GM21723 (cell line): ENCODE measurements at regions not wholly inside any gene's neighbourhood (a gene's known extent, or its start where the extent isn't known, plus 50 kb on each side); places are given as distances from the start of the nearest gene placed in this dataset.

Experiments
- ATAC-seq: cut with Tn5 transposase; IDR thresholded peaks from one replicate; pipeline ENCODE4 v1.9.1; 2021; ENCODE audit warnings: mild to moderate bottlenecking, moderate library complexity; ENCODE audit not compliant: unreplicated experiment

GRCh38 chr5:73375191-73375545 is 73.4 kb downstream of the FOXD1 start:
- ATAC-seq: no peak

DNA sequence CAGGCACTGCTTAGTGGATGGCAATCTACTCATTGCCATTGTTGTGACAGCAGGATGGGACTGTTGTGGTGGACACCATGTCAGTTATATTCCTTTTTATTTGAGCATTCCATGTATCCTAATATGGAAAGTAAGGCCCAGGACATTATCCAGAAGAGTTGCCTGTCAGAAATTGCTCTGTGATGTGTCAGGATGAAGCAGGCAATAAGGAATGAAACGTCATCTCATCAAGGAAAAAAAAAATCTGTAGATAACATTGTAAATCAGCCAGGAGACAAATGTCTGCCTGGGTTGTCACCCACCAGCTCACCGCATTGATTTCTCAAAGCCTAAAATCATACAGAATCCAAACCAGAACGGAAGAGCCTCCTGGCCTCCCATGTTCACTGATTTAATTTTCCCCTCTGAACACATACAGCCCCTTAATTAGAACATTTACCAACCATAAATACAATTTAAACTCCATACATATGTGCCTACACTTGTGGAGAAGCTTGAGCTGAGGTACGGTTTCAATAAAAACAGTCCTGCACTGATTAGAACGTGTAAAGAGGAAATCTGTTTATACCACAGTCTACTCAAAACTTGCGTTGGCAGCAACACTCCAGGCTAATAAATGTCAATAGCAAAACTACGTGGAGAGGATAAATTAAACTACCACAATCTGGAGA is 73.9 kb downstream of the FOXD1 start:
- no peak for ATAC-seq

DNA sequence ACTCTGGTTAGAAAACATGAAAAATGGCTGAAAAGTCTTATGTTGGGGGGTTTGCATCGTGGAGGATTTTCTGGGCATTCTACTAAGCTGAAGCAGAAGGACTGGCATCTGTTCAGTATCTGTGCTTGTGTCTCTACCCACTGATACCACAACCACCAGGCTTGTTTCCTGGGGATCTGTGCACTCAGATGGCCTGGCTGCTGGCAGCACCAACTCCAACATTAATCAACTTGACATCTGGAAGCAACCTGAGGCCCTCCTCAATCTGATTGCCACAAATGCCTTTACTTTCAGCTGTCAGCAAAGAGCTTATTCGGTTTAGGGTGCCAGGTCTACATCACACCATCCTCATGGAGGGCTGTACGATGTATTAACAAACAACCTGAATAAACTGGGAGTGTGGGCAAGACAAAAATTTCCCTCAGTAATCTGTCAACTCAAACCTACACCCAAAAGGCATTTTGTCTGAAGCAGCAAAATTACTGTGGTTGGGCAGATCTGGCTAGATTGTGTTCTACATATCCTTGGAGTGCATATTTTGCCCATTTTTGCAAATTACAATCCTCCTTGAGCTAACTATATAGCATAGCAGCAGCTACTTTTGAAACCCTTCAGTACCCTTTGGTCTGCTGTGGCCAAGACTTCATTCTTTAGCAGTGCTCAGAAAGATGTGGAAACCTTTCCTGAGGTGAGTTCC is 74.6 kb downstream of the FOXD1 start:
- no peak for ATAC-seq

DNA sequence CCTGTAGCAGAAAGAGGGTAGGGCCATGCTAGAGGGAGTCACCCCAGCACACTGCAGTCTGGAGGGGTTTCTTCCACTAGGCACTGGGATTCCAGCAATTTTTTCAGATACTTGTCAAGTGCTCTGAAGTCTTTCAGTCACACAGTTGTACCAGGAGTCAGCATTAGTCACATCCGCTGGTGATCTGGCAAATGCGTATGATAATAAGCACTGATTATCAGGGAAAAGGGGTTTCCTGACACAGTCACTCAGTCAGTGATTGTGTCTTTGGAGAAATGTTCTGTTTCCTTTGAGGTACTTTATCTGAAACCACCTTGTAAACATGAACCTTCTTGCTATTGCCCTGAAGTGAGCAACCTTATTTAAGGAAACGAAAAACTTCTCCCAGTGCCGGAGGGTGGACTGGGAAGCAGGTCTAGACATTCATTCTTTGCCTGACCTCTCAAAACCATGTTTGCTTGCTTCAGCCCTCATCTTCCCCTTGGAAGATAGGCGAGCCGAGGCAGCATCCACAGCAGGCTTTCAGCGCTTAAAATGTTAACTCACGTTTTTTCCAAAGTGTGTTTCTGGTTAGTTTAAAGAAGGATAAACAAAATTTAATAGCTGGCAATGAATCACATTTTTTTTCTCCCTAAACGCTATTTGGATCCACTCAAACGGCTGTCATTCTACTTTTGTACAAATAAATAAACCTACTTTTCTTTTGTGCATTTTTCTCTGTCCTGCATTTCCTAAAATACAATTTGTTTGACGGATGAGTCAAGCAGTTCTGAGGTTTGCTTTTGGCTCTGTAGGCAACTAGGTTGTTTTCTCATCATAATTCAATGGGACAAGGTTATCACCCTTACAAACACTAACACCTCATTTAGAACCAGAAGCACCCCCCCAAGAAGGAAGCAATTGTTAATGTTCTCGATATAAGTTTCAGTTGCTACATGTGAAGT is 77.7 kb downstream of the FOXD1 start:
- ATAC-seq: no peak

DNA sequence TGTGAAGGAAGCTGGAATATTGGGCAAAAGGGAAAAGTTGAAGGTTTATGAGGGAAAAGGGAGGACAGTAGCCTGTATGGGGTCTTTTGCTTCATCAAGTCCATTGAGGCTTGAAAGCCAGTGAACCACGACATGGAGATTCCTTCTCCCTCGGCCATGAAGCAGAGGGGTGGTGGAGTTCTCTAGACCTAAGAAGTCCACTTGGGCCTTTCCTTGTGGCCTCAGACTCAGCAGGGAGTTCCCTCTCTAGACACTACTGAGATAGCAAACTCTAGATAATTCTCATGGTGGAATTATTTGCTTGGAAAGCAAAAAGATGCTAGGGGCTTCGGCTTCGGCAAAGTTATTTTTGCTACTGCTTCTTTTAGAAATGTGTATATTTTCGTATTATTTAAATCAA is 78.5 kb downstream of the FOXD1 start:
- no peak for ATAC-seq

- no peak for ATAC-seq
Observed at GRCh38 chr5:73369278-73369677, 79.3 kb downstream of the FOXD1 start.

DNA sequence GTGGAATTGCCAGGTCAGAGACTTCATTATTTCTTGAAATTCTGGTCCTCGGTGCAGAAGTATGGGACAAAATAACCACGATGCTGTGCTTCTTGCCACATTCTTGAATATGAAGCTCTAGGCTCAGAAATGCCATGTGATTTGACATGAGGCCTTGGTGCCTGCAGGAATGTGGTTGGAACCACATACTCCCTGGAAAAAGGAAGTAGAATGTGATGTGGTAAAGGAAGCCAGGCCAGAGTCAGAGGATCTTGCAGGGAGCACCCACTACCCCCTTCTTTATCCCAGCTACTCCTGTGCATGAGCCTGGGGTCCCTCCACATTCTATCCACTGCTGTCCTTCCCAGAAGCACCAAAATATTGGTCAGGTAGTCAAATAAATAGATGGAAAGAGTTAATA is 80.9 kb downstream of the FOXD1 start:
- no peak for ATAC-seq

GRCh38 chr5:73365990-73366667 is 82.4 kb downstream of the FOXD1 start:
- no peak for ATAC-seq

DNA sequence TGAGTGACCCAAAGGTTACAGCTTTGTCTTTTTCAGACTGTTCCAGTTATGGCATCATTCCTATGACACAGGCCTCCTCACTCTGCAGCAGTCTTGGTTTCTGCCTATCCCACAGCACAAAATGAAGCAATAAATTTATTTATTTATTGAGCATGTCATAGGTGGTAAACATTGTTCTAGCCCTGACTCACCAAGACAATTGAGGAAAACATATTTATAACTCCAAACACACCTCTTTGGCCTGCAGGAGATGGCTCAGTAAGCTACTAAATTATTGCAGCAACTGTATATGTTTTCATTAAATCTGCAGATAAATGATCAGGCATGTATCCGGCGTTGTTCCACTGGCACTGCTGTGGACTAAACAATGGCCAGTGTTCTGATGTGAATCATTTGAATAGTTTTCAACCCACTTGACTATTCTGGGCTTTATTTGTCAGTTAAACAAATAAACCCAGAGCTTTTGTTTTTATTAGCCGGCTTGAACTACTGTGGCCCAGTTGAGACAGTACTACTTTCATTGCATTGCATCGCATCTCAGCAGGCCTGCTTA is 83.2 kb downstream of the FOXD1 start:
- ATAC-seq: no peak

- no peak for ATAC-seq
Observed at GRCh38 chr5:73363911-73364730, 84.5 kb downstream of the FOXD1 start.

- no peak for ATAC-seq
Observed at GRCh38 chr5:73359395-73359794, 89.2 kb downstream of the FOXD1 start.

DNA sequence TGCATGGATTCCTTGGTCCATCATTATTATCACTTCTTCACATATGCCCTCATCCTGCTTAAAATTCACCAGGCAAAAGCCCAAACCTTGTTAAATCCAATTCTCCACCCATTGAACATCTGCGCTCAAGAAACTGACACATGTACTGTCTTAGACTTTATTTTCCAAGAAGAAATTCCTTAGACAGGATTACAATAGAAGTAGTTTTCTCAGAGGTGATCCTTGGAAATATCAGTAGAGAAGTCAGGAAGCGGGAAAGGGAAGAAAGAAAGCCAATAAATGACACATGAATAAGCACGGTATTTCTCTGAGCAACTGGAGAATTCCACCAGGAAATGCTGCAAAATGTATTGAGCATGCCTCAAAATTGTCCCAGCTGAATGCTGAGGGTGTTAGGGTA is 90.2 kb downstream of the FOXD1 start:
- no peak for ATAC-seq

- ATAC-seq: no peak
Observed at GRCh38 chr5:73357576-73357975, 91.0 kb downstream of the FOXD1 start.

DNA sequence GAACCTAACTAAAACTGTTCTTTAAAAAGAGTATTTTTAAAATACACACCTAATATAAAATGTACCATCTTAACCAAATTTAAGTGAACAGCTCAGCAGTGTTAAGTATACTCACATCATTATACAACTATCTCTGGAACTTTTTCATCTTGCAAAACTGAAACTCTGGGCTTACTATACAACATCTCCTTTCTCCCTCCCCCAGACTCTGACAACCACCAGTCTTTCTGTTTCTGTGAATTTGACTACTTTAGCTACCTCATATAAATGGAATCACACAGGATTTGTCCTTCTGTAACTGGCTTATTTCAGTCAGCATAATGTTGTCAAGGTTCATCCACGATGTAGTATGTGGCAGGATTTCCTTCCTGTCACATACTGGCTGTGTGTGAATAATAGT is 93.5 kb downstream of the FOXD1 start:
- ATAC-seq: no peak

GRCh38 chr5:73354406-73354805 is 94.2 kb downstream of the FOXD1 start:
- no peak for ATAC-seq

DNA sequence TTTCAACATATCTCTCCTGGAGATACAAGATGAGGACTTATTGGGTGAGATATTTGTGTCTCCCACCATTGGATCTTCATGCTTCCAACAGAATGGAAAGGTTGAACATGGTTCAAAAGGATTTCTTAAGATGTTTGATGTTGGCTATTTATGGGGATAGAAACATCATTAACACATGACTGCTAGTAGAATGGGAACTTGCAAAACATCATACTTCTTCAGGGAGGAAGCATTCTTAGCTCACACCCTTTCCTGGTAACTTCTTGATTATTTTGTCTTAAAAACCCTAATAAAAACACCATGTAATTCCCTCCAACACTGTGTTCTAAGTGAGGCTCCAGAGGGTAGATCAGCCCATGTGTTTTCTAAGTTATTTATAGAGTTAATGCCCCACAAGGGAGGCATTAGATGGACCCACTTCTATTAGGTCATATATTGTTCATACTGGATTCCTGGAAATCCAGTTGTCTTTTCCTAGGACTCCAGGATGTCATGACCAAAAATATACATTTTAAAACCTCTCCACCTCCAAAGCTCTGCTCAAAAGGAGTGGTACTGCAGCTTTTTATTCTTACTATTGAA is 95.8 kb downstream of the FOXD1 start:
- ATAC-seq: no peak

DNA sequence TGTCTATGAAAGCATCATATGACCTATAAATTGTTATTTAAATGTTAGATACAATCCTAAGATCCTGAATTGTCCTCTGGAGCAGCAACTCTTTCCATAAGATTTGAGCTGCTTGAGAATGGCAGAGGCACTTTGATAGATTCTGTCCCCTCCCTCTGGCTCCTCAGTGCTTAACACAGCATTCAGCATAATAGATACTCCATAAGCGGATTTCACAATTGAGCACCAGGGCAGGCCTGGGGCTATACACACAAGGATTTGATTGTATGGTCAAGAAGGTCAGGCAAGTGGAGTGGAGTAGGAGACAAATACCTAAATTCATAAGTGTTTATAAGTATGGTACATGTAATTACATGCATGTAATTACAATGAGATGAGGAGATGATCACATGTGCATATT is 96.3 kb downstream of the FOXD1 start:
- ATAC-seq: no peak

DNA sequence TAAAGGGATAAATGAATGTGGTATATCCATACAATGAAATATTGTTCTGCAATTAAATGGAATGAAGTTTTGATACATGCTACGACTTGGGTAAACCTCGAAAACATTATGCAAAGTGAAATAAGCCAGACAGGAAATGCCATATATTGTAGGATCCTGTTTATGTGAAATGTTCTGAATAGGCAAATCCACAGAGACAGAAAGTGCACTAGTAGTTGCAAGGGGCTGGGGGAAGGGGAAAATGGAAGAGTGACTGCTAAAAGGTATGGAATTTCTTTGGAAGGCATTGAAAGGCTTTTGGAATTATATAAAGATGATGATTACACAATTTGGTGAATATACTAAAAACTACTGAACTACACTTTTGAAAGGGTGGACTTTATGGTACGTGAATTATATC is 97.0 kb downstream of the FOXD1 start:
- no peak for ATAC-seq

- ATAC-seq: no peak
Observed at GRCh38 chr5:73346878-73347408, 101.6 kb downstream of the FOXD1 start.
